Progenitor cell of endocrine pancreas (in vitro differentiated cells): ENCODE measurements at regions not wholly inside any gene's neighbourhood (a gene's known extent, or its start where the extent isn't known, plus 50 kb on each side); places are given as distances from the start of the nearest gene placed in this dataset.

Experiments used
- DNase-seq: peaks from one replicate; pipeline ENCODE4 v3.0.0; 2021; ENCODE audit warnings: low spot score; ENCODE audit not compliant: unreplicated experiment
- H3K27ac Mint-ChIP-seq: 2 replicates; pipeline ENCODE4 v1.8.0; 2021; ENCODE audit warnings: mild to moderate bottlenecking, moderate library complexity, mixed read lengths
- H3K27me3 Mint-ChIP-seq: 2 replicates; pipeline ENCODE4 v1.8.0; 2021; ENCODE audit warnings: mixed read lengths
- H3K36me3 Mint-ChIP-seq: 2 replicates; pipeline ENCODE4 v1.8.0; 2022; ENCODE audit warnings: mixed read lengths; ENCODE audit not compliant: insufficient read depth
- H3K4me1 Mint-ChIP-seq: 2 replicates; pipeline ENCODE4 v1.8.0; 2021; ENCODE audit warnings: low read depth, mixed read lengths
- H3K4me3 Mint-ChIP-seq: 2 replicates; pipeline ENCODE4 v1.8.0; 2021; ENCODE audit warnings: low read depth, mild to moderate bottlenecking, moderate library complexity, mixed read lengths
- H3K9me3 Mint-ChIP-seq: 2 replicates; pipeline ENCODE4 v1.8.0; 2021; ENCODE audit warnings: low read depth, mixed read lengths
- TF ChIP-seq, protein P1 (sequence below): fragments of 200-600 bp; sonication (generic); IDR thresholded peaks from one replicate; pipeline ENCODE4 v1.5.0; 2021; ENCODE audit warnings: antibody characterized with exemption, mild to moderate bottlenecking; ENCODE audit not compliant: unreplicated experiment

DNA sequence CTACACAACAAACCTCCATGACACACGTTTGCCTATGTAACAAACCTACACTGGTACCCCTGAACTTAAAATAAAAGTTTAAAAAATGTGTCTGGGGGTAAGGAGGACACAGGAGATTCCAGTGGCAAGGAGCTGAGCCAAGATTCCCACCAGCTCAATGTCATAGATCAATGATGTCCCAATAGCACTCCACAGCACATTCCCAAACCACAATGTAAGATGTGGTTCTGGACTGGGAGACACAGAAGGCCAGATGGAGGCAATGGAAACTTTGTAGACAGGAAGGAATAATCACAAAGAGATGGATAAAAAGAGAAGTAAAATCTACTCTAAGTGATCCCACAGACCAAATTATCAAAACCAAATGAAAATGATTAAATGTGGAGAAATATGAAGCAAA is 312.4 kb upstream of the SOX11 start:
- no peak for DNase-seq
- Mint-ChIP-seq H3K9me3 (no peaks in the 10 kb centered on the region), H3K36me3 (no peaks in the 10 kb centered on the region), H3K4me1 (peaks cover 3% of the 10 kb centered on the region), H3K27ac (no peak overlapping the region), H3K4me3 (no peak overlapping the region), H3K27me3 (no peaks in the 10 kb centered on the region)
- TF ChIP-seq, protein P1, sequence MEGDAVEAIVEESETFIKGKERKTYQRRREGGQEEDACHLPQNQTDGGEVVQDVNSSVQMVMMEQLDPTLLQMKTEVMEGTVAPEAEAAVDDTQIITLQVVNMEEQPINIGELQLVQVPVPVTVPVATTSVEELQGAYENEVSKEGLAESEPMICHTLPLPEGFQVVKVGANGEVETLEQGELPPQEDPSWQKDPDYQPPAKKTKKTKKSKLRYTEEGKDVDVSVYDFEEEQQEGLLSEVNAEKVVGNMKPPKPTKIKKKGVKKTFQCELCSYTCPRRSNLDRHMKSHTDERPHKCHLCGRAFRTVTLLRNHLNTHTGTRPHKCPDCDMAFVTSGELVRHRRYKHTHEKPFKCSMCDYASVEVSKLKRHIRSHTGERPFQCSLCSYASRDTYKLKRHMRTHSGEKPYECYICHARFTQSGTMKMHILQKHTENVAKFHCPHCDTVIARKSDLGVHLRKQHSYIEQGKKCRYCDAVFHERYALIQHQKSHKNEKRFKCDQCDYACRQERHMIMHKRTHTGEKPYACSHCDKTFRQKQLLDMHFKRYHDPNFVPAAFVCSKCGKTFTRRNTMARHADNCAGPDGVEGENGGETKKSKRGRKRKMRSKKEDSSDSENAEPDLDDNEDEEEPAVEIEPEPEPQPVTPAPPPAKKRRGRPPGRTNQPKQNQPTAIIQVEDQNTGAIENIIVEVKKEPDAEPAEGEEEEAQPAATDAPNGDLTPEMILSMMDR: no peak

GRCh38 chr2:5385596-5385995 is 306.6 kb upstream of the SOX11 start:
- TF ChIP-seq, protein P1: no peak
- Mint-ChIP-seq H3K4me3 (no peak overlapping the region), H3K27ac (no peak overlapping the region), H3K27me3 (no peaks in the 10 kb centered on the region), H3K4me1 (peaks cover 3% of the 10 kb centered on the region), H3K36me3 (no peaks in the 10 kb centered on the region), H3K9me3 (no peaks in the 10 kb centered on the region)
- no peak for DNase-seq

GRCh38 chr2:5387406-5387805 is 304.8 kb upstream of the SOX11 start:
- Mint-ChIP-seq H3K36me3 (no peaks in the 10 kb centered on the region), H3K27me3 (no peaks in the 10 kb centered on the region), H3K9me3 (no peaks in the 10 kb centered on the region), H3K4me3 (no peak overlapping the region), H3K4me1 (peaks cover 3% of the 10 kb centered on the region), H3K27ac (no peak overlapping the region)
- TF ChIP-seq, protein P1: no peak
- no peak for DNase-seq

DNA sequence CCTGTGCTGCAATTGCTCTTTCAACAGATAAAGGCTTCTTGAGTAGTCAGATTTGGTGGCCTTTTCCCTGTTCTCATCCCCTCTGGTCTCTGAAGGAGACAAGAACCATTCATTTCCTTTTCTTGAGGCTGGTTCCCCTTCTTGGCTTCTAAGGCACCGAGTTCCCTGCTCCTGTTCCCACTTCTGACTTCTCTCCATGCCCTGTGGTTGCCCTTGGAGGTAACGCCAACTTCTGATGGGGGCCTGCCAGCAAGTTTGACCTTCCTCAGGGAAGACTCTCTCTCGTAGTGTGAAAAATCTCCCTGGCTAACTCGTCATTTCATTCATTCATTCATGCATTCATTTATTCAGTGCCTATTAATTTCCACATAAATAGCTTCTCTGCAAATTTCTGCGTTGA is 302.4 kb upstream of the SOX11 start:
- TF ChIP-seq, protein P1: no peak
- Mint-ChIP-seq H3K9me3 (no peaks in the 10 kb centered on the region), H3K4me1 (peaks cover 7% of the 10 kb centered on the region)

DNA sequence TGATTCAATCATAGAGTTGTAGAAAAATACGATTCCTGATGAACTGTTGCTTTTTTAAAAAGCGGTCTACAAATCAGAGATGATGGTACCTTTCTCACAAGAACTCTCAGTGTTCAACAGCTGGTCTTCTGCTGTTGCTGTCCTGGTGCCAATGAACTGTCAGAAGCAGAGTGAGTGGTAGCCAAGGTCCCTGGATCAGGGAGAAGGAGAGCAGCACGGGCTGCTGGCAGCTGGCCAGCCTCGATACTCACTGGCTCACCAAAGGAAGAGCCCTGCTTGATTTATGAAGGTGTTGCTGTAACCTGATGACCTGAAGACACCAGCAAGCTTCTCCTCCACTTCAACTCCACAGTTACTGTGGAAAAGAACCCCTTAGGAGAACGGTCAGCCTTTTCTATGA is 300.8 kb upstream of the SOX11 start:
- no peaks in the 10 kb centered on the region for H3K27me3 Mint-ChIP-seq
- H3K36me3 Mint-ChIP-seq: no peaks in the 10 kb centered on the region
- no peak overlapping the region for H3K4me3 Mint-ChIP-seq
- peaks cover 7% of the 10 kb centered on the region for H3K4me1 Mint-ChIP-seq
- no peaks in the 10 kb centered on the region for H3K9me3 Mint-ChIP-seq
- no peak overlapping the region for H3K27ac Mint-ChIP-seq
- no peak for DNase-seq
- TF ChIP-seq, protein P1: no peak

More for the DNA sequence above, 302.4 kb upstream of the SOX11 start:
- DNase-seq: no peak
- Mint-ChIP-seq H3K36me3 (no peaks in the 10 kb centered on the region), H3K27ac (no peak overlapping the region), H3K4me3 (no peak overlapping the region), H3K27me3 (no peaks in the 10 kb centered on the region)

GRCh38 chr2:5392658-5393057 is 299.5 kb upstream of the SOX11 start:
- H3K27ac Mint-ChIP-seq: no peak overlapping the region
- TF ChIP-seq, protein P1: no peak
- peaks cover 9% of the 10 kb centered on the region for H3K27me3 Mint-ChIP-seq
- DNase-seq: no peak
- peaks cover 7% of the 10 kb centered on the region for H3K4me1 Mint-ChIP-seq
- H3K36me3 Mint-ChIP-seq: no peaks in the 10 kb centered on the region
- no peaks in the 10 kb centered on the region for H3K9me3 Mint-ChIP-seq
- no peak overlapping the region for H3K4me3 Mint-ChIP-seq
